Smooth muscle cell (in vitro differentiated cells): ENCODE measurements at regions not wholly inside any gene's neighbourhood (a gene's known extent, or its start where the extent isn't known, plus 50 kb on each side); places are given as distances from the start of the nearest gene placed in this dataset.

Source experiments
- DNase-seq: peaks from one replicate; lab custom pipeline; 2025; ENCODE audit not compliant: unreplicated experiment; lab: John Stamatoyannopoulos, UW
- H2AFZ ChIP-seq: fragments of 200-600 bp; sonication (generic); 2 replicates; pipeline ENCODE4 v1.6.0; 2016; ENCODE audit warnings: antibody characterized with exemption, low read depth, mild to moderate bottlenecking
- H3F3A ChIP-seq: fragments of 200-600 bp; sonication (generic); 2 replicates; pipeline ENCODE4 v1.6.0; 2017; ENCODE audit warnings: antibody characterized with exemption, low read depth
- H3K27ac ChIP-seq: fragments of 200-600 bp; sonication (generic); 2 replicates; pipeline ENCODE4 v1.5.1; 2016; ENCODE audit warnings: low read depth, mild to moderate bottlenecking
- H3K27me3 ChIP-seq: fragments of 200-600 bp; sonication (generic); 2 replicates; pipeline ENCODE4 v1.6.1; 2016; ENCODE audit warnings: low read depth, mild to moderate bottlenecking
- H3K36me3 ChIP-seq: fragments of 200-600 bp; sonication (generic); 2 replicates; pipeline ENCODE4 v1.5.1; 2016; ENCODE audit warnings: low read depth
- H3K4me1 ChIP-seq: fragments of 200-600 bp; sonication (generic); 2 replicates; pipeline ENCODE4 v1.5.1; 2016; ENCODE audit warnings: low read depth
- H3K4me2 ChIP-seq: fragments of 200-600 bp; sonication (generic); 2 replicates; pipeline ENCODE4 v1.6.0; 2016; ENCODE audit warnings: mild to moderate bottlenecking
- H3K4me3 ChIP-seq: fragments of 200-600 bp; sonication (generic); 2 replicates; pipeline ENCODE4 v1.5.1; 2016; ENCODE audit warnings: mild to moderate bottlenecking
- H3K79me2 ChIP-seq: fragments of 200-600 bp; sonication (generic); 2 replicates; pipeline ENCODE4 v1.6.0; 2016; ENCODE audit warnings: low read depth, mild to moderate bottlenecking
- H3K9ac ChIP-seq: fragments of 200-600 bp; sonication (generic); 2 replicates; pipeline ENCODE4 v1.6.0; 2016; ENCODE audit warnings: low read depth
- H3K9me3 ChIP-seq: fragments of 200-600 bp; sonication (generic); replicated peaks from 2 replicates; pipeline ENCODE4 v1.5.1; 2016; ENCODE audit warnings: low read depth
- H4K20me1 ChIP-seq: fragments of 200-600 bp; sonication (generic); 2 replicates; pipeline ENCODE4 v1.6.0; 2016; ENCODE audit warnings: low read depth
- WGBS: methylation state at CpG from one replicate; pipeline ENCODE4 v1.1.7; 2016; ENCODE audit warnings: low lambda C conversion rate; 5-methylcytosine and 5-hydroxymethylcytosine counted together
- TF ChIP-seq, protein P1 (sequence below): fragments of 200-600 bp; sonication (generic); IDR thresholded peaks from 2 replicates; pipeline ENCODE4 v1.5.1; 2017; ENCODE audit warnings: borderline replicate concordance, mild to moderate bottlenecking, antibody characterized with exemption; ENCODE audit not compliant: insufficient read depth, poor library complexity, severe bottlenecking

DNA sequence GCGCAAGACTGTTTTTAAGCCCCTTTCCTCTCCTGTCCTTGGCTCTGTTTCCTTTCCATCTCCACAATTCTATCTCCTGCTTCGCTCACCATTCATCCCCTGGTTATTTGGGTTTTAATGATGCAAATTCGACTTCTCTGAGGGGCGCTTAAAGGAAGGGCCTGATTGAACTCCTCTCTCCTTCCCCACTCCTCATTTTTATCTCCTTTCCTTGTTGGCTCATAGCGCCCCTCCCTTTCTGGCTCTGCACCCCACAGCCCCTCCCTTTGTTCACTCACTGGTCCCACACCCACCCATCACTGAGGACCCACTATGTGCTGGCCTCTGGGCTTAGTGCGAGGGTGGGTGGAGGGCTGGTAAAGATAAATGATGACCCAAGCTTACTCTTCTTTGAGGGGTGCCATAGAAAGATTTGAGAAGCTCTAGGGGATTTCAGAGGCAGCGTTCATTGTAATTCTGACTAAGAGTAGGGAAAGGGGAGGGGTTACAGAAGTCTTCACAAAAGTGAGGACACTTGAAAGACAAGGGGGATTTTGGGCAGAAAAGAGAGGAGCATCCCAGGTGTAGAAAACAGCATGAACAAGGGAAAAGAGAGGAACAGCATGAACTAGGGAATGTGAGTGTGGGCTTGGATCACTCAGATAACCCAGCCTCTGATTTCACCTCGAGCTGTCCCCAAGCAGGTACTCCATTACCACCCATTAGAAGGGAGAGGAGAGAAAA is 507.8 kb downstream of the CD83 start:
- Histone ChIP-seq H3K4me1 (peaks cover 7% of the 10 kb centered on the region), H3K9ac (no peak overlapping the region), H3K9me3 (no peaks in the 10 kb centered on the region), H3K27ac (no peak overlapping the region), H3K4me2 (no peak overlapping the region), H3F3A (no peaks in the 10 kb centered on the region), H3K79me2 (no peaks in the 10 kb centered on the region), H3K27me3 (peaks cover under 1% of the 10 kb centered on the region), H4K20me1 (no peaks in the 10 kb centered on the region), H3K4me3 (no peak overlapping the region), H2AFZ (no peak overlapping the region), H3K36me3 (no peaks in the 10 kb centered on the region)
- TF ChIP-seq, protein P1, sequence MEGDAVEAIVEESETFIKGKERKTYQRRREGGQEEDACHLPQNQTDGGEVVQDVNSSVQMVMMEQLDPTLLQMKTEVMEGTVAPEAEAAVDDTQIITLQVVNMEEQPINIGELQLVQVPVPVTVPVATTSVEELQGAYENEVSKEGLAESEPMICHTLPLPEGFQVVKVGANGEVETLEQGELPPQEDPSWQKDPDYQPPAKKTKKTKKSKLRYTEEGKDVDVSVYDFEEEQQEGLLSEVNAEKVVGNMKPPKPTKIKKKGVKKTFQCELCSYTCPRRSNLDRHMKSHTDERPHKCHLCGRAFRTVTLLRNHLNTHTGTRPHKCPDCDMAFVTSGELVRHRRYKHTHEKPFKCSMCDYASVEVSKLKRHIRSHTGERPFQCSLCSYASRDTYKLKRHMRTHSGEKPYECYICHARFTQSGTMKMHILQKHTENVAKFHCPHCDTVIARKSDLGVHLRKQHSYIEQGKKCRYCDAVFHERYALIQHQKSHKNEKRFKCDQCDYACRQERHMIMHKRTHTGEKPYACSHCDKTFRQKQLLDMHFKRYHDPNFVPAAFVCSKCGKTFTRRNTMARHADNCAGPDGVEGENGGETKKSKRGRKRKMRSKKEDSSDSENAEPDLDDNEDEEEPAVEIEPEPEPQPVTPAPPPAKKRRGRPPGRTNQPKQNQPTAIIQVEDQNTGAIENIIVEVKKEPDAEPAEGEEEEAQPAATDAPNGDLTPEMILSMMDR = no peak
- WGBS = 77% methylated on average over 8 of the region's 8 CpGs
- no peak for DNase-seq

DNA sequence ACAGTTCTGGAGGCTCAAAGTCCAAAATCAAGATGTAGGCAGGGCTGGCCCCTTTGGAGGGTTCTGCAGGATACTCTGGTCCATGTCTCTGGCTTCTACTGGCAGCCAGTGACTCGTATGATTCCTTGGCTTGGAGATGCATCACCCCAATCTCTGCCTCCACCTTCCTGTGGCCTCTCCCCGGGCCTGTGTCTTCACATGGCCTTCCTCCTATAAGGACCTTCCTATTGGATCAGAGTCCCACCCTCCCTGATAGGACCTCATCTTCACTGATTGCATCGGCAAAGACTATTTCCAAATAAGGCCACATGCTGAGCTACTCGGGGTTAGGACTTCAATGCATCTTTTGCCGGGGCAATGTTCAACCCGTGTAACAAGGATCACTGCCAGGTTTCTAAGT is 509.0 kb downstream of the CD83 start:
- Histone ChIP-seq H3K27me3 (peaks cover 8% of the 10 kb centered on the region), H3K4me2 (no peak overlapping the region), H3F3A (no peaks in the 10 kb centered on the region), H3K9ac (no peak overlapping the region), H3K4me3 (no peak overlapping the region), H4K20me1 (no peaks in the 10 kb centered on the region), H3K79me2 (no peaks in the 10 kb centered on the region), H3K27ac (no peak overlapping the region), H3K4me1 (peaks cover 7% of the 10 kb centered on the region), H3K9me3 (no peaks in the 10 kb centered on the region), H2AFZ (no peak overlapping the region), H3K36me3 (no peaks in the 10 kb centered on the region)
- WGBS = 90% methylated on average over 6 of the region's 6 CpGs
- TF ChIP-seq, protein P1 = no peak
- no peak for DNase-seq

DNA sequence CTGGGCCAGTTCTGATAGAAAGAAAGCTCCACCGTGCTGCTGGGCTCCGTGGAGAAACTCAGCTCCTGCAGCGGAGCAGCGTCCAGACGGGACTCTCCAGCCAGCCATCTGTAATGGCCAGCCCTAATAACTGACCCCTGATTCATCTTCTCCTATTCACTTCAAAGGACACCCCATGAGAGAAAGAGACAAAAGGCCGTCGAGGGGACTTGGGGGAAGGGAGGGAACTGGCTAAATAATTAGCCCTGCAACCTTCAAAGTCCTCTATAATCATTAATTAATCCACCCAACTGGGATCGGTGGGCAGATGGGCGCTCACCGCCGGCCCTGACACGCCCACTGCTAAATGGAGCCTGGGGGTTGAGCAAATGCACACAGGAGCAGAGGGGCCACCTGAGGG is 512.4 kb downstream of the CD83 start:
- no peaks in the 10 kb centered on the region for H4K20me1 ChIP-seq
- no peak overlapping the region for H3K4me2 ChIP-seq
- TF ChIP-seq, protein P1 = no peak
- no peaks in the 10 kb centered on the region for H3K9me3 ChIP-seq
- H3K36me3 ChIP-seq = no peaks in the 10 kb centered on the region
- H3K4me3 ChIP-seq = no peak overlapping the region
- no peak for DNase-seq
- peaks cover 11% of the 10 kb centered on the region for H3K4me1 ChIP-seq
- H3K27ac ChIP-seq = no peak overlapping the region
- H2AFZ ChIP-seq = no peak overlapping the region
- no peaks in the 10 kb centered on the region for H3F3A ChIP-seq
- peaks cover 15% of the 10 kb centered on the region for H3K27me3 ChIP-seq
- WGBS = 70% methylated on average over 12 of the region's 12 CpGs
- no peak overlapping the region for H3K9ac ChIP-seq
- H3K79me2 ChIP-seq = no peaks in the 10 kb centered on the region

DNA sequence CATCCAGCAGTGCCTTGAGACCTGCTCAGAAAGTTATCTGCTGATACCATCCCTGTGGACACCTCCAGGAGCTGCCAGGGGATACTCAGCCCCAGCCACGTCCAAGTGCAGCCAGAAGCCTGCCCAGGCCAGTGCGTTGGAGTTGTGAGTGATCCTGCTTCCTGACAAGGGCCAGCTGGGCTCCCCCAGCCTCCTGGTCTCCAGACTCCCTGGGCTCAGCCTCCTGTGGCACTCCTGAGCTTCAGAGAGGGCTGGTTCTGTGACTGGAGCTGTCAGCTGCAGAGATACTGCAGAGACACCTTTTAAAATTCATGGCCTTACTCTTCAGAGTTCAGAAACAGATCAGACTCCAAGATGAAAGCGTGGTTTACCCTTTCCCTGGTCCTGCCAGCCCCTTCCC is 515.9 kb downstream of the CD83 start:
- H3K4me1 ChIP-seq = peaks cover 13% of the 10 kb centered on the region
- H3K27ac ChIP-seq = no peak overlapping the region
- H4K20me1 ChIP-seq = no peaks in the 10 kb centered on the region
- no peak overlapping the region for H3K9ac ChIP-seq
- H2AFZ ChIP-seq = no peak overlapping the region
- no peak for DNase-seq
- WGBS = 56% methylated on average over 3 of the region's 3 CpGs
- H3K4me2 ChIP-seq = no peak overlapping the region
- H3K27me3 ChIP-seq = peaks cover 15% of the 10 kb centered on the region
- no peaks in the 10 kb centered on the region for H3K79me2 ChIP-seq
- no peaks in the 10 kb centered on the region for H3K36me3 ChIP-seq
- no peaks in the 10 kb centered on the region for H3F3A ChIP-seq
- H3K4me3 ChIP-seq = no peak overlapping the region
- TF ChIP-seq, protein P1 = no peak
- H3K9me3 ChIP-seq = no peaks in the 10 kb centered on the region
